HG03139 (cell line): ENCODE measurements at regions not wholly inside any gene's neighbourhood (a gene's known extent, or its start where the extent isn't known, plus 50 kb on each side); places are given as distances from the start of the nearest gene placed in this dataset.

ENCODE experiments used
- ATAC-seq: cut with Tn5 transposase; IDR thresholded peaks from one replicate; pipeline ENCODE4 v1.9.1; 2021; ENCODE audit not compliant: unreplicated experiment

DNA sequence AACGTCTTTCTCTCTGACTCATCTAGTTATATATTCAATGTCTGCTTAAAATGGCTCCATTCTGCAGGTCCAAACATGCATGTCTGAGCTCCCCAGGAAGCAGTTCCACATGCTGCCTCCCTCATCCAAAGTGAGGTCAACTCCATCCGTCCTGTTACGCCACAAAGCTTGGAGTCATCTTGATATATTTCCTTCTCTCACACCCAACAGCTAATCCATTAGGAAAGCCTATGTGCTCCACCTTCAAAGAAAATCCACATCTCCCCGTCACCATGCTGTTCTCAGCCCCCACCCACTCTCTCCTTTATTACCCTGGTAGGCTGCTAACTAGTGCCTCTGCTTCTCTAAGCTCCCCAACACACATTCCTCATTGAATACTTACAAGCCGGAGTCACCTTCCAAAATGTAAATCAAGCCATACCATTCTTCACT, 130.2 kb upstream of the SYNDIG1 start:
- no peak for ATAC-seq

DNA sequence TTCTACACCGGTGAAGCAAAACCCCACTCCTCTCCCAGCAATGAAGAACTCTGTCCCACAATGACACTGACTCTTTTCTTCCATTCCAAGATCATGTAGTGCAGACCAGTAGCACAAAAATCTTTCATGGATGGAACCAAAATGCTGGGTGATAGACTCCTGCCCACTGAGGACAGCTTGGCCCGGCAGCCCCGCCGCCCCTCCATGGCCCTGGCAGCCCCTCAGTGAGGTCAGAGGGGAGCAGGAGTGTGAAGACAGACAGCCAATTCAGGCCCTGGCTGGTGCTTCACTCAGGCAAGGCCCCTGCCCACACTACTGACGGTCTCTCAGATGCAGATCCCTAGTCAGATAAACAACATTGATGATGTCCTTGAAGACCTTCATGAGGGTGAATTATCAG, 131.9 kb upstream of the SYNDIG1 start:
- ATAC-seq: no peak

DNA sequence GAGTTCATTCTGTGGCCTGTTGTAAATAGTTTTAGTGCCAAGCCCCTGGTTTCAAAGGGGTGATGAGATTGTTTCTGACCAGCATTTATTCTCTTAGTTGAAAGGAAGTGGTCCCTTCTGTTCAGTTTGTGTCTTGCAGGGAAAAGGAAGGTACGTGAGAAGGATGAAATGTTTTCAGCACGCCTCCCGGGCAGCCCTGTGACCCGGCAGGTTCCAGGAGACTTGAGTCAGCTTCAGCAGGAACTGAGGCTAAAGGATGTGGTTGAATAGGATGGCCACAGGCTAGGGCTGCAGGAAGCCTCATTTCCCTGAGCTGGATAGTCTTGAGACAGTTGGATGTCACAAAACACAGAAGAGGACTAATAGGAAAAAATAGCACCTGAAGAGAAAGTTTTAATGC, 132.4 kb upstream of the SYNDIG1 start:
- no peak for ATAC-seq

DNA sequence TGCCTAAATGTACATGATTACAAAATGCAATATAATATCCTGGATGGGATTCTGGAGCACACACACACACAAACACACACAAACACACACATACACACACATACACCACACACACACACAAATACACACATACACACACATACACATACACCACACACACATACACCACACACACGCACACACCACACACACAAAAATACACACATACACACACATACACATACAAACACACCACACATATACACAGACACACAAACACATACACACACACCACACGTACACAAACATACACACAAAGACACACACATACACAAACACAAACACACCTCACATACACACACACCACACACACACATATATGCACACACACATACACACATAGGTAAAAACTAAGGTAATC, 134.6 kb upstream of the SYNDIG1 start:
- no peak for ATAC-seq

DNA sequence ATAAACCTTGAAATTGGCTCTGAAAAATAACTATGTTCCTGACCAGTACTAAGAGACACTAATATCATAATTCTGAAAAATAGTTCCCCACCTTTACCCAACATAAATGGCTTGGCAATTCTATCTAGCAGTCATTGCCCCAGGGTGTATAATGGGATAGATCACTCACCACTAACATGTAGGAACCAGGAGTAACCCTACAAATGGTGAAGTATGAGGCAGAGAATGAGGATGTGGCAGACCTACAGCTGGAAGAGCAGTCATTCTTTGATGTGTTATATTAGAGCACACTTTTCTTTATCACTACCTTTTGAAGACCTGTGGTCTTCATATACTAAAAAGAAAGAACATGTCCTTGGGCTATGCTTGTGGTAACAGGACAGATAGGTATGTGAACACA, 136.5 kb upstream of the SYNDIG1 start:
- no peak for ATAC-seq

DNA sequence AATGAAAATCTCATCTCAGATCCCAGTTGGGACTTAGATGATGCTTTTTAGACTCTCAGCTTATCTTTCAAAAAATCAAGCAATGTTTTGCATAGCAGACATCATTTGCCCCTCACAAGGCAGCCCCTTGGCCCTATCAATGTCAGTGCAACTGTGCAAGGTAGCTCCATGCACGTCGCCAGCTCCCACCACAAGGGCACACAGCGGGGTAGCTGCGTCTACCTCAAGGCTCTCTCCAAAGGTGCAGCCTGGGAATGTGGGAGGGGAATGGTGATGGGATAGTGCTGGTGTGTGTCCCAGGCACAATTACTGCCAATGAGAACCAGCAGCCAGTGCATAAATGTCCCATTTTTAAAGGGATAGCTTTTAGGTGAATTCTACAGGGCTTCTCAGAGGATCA, 137.5 kb upstream of the SYNDIG1 start:
- ATAC-seq: no peak

DNA sequence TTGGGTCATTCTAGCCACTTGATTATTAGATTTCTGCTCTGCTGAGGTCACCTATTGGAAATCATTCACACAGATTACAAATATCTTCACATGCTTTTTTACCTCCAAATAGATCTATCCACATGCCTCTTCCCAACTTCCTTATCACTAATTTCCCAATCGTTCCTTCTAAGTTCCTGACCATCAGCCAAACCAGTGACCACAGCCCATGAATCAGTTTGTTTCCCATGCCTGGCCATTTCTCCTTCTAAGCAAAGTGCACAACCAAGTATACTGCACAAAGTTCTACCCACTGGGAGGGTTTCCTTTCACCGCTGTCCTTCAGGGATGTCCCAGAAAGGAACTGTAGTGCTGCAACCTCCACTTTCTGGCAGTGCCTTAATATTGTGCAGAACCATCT, 140.5 kb upstream of the SYNDIG1 start:
- ATAC-seq: no peak

DNA sequence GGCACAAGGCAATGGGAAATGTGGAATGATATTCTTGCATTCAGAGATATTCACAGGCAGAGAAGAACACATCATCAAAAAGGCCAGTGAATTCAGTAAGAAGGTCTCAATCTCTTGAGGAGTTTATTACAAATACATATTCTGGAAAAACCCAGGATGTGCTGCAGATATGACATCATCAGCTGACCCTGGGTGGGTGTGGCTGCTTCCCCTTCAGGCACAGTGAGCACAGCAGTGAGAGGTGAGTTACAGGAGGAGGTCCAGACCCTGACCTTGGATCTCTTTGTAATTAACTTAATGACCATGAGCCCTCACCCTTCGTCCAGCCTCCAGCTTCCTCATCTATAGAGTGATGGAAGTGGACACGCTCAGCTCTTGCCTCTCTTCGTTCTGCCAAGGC, 147.5 kb upstream of the SYNDIG1 start:
- ATAC-seq: no peak

DNA sequence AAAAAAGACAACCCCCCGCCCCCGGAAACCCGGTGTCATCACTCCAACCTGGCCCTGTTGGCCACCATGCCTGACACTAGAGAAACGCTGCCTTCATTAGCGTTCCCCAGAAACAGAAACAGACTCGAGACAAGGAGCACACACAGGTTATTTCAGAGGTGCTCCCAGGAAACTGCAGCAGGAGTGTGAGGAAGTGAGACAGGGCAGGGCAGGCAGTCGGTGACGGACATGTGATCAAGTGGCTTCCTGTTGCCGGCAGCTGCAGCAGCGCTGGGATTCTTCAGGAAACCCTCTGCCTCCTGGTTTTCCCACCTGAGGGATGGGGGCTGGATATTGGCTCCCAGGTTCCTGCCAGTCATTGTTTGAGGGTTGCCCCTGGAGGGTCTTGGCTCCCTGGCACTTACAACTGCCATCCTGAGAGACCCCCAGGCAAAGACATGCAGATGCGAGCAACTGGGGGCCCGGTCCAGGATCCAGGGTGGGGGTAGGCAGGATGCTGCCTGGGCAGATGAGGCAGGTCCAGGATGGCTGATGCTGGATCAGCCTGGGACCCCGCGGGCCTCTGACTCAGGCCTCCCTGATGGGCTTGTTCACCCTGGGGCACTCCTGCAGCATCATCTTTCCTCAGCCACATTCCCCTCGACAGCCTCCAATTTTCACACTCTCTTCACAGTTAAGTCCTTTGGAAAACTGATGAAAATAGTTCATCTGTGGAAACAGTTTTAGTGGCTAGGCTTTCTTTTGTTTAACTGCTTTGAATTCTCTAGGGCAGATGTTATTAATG, 150.7 kb upstream of the SYNDIG1 start:
- no peak for ATAC-seq

DNA sequence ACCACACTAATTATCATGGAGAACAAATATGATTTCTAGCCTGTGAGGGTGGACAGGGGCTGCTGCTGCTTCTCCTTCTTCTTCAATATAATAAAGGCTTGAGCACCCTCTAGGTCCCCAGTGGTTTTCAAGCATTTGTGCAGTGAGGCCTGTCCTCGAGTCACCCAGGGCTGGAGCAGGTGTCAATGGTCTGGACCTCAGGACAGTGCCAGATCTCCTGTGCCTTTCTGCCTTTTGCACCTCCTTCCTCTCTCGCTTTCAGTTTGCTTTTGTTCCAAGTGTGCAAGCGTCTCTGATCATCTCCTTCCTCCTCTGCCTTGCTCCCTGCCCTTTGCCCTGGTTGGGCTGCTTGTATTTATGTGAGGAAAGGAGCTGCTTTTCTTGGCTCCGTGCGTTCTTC, 152.2 kb upstream of the SYNDIG1 start:
- no peak for ATAC-seq

DNA sequence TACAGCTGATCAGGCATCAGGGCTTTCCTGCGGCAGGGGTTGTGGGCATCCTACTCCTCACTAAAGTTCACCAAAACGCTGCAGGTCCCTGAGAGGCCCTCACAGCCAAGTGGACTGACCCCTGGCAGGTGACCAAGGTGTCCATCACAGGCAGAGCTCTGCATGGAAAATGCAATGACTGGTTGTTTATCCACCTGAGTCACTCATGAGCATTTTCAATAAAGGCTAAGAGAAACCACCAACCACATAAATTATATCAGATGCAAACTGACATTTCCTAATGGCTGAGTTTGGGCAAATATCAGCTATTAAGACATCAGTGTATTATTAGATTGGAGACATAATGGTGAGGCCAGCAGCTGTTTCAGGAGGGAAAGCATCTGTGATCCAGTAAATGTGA, 152.7 kb upstream of the SYNDIG1 start:
- ATAC-seq: no peak

DNA sequence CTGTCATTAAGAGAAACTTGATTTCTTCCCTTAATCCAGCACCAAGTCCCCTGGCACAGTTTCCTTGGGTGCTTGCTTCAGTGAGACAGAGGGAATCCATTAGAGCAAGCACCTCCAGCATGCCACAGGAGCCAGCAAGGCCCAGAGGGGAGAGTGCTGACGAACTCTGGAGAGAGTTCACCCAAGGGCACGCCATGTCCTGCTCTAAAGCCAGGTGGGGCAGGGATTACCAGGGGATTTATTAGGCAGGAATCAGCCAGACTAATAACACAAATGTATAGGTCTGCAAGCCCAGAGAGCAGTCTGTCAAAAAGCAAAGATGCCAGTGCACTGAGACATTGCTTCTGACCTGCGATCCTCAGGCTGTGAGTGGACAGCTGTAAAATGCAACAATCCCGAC, 155.4 kb upstream of the SYNDIG1 start:
- ATAC-seq: no peak

DNA sequence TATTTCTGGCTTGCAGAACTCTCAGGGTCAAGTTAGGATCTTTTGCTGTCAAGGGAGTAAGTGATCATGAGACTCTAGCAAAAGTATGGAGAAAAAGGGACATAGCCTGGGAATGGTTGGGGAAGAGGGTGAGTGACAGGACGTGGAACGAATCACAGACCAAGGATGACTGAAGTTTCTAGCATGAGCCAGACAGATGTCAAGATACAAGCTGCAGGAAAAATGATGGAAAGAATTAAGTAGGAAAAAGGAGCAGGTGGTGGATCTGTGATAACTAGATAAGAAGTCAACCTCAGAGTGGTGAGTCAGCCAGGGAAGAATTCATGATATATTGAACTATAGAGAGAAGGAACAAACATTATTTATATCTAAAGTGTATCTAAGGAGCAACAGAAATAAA, 159.8 kb upstream of the SYNDIG1 start:
- ATAC-seq: no peak

DNA sequence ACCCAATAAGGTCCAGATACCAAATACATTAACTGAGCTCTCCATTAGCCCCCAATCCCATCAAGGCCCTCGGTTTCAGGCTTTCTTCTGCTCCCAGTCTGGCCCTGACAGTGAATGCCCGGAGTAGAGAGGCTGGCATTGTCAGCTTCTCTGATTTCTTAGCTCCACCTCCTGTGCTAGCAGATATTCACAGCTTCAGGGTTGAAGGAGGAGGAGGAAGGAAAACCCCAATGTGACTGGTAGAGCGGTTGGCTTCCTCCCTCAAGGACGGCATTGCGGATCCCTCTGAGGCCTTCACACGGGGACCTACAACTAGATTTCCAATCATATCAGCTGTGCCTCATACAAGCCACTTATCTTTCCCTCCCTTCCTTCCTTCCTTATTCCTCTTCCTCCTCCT, 164.1 kb upstream of the SYNDIG1 start:
- no peak for ATAC-seq

DNA sequence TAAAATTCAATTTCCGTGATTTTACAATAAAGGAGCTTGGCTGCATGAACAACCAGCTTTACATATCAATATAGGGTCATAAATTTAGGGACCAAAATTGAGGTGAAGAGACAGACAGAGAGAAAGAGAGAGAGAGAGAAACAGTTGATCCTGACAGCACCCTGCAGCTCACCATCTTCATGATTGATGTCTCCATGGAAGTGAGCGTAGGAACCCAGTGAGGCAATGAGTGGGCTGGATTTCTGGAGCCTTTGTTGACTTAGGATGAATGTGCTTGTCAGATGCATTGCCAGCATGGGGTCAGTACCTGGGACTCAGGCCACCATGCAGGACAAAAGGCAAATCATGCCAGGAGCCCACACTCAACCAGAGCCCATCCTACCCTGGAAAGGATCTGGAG, 165.1 kb upstream of the SYNDIG1 start:
- no peak for ATAC-seq

DNA sequence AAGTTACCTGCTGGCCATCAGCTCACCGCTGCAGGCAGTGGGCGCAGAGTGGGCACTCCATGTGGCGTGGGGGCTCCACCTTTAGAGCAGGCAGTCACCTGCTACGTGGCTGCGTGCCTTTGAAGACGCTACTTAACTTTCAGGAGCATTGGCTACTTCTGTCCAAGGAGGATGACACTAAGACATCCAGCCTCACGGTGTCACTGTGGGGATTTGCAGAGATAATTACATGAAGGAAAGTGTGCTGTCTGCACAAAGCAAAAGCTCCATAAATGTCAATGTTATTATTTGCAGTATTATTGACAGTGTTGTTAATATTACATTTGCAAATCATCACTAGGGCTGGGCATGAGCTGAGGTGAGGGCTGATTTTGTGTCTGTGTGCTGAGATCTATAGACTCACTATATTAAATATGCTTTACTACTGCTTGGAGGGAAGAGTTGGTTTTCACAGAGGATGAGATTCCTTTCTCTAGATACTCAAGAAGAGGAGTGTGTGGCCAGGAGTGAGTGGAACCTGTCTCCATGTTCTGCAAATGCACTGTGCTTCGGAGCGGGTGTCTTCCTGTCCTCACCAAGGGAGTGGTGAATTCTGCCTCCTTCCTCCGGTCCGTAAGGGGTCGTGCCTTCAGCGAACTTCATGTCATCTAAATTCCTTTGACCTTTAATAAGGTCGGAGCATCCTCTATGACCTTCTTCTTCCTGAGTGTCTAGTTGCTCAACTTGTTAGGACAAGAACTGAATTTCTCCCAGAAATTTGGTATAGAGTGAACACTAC, 165.8 kb upstream of the SYNDIG1 start:
- ATAC-seq: no peak

DNA sequence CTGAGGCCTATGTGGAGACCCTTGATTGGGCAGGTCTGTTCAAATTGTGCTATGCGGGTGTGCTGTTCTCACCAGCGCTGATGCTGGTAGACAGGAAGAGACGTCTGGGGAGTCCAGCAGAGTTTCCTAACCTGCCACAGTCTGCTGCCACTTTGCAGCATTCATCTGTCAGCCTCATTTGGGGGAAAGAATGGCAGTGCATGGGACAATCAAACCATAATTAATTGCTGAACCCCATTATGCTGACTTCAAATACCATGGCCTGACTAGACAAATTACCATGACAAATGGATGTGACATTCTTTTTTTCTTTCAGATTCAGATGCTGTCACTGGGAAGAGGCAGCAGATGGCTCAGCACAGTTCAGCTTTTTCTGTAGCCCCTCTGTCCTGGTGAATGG, 171.4 kb upstream of the SYNDIG1 start:
- no peak for ATAC-seq

DNA sequence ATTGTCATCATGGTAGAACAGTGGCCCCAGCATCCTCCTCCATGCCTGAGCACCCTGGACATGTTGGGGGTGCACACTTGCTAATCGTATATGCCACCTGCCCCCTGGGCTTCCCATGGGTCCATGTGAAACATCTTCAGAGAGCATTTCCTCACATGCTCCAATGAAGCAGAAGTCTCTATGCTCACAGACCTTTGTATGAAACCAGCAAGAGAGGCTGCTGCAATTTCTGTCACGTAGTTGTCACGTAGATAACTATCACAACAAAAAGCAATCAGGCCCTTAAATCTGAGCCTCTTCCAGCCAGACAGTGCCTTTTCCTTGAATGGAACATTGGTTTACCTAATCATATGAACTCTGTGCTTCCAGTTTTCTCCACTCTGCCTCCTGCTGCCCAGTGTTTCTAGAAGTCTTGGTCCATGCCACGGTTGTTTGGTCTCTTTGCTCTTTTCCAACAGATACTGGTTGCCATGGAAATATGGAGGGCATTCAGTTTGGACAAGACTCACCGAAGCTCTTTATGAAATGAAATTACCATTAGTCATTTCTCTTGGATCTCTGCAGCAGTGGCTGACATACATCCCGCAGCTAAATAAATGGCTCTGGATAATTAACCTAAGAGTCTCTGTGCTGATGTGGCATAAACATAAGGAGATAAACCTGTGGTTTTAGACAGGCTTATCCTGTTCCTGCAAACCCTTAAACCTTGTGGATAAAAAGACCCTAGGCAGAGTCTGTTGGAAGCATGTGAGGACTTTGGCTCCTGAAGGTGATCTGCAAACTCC, 172.8 kb upstream of the SYNDIG1 start:
- no peak for ATAC-seq

DNA sequence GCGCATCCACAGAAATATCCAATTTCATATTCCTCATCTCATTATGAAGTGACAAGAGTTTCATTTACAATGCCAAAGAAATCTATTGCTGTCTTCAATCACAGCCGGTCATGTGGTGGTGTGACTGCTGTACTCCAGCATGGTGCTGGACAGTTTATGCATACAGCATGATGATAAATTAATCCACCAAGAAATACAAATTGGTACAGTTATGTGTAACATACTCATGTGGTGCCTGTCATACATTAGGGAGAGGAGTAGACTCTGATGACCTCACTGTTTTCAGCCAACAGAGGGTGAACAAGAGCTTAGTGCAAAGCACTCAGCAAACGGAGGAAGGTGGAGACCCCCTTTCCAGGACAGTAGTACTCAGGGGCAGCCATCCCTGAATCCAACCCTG, 178.4 kb upstream of the SYNDIG1 start:
- ATAC-seq: no peak

DNA sequence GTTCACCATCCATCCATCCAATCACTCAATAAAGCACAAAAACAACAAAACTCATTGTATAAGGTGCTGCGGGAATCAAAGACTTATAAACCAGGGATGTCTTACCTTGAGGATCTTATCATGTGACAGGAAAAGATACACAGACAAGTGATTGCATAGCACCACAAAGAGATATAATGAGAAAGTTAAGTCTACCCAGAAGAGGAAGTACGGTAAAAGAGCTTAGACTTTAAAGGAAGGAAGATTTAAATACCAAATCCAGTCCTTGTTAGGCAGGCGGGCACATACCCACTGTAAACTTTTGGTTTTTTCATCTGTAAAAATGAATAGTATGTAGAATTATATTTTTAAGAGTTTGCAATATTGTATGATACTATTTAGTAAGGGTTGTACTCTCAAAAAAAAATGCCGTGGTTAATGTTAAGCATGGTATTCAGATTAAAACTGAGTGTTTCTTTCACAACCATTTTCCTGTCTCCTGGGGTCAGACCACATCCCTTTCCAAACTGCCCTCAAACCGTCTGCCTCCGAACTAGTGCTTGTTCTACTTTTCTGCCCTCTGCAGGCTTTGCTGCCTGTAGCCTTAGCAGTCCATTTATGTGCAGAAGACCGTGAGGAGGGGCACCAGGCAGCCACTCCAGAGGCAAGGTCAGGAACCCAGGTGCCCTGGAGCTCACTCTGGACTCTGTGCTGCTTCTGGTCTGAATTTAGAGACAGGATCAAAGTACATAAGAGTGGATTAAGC, 179.5 kb upstream of the SYNDIG1 start:
- ATAC-seq: peak; percentile 63

DNA sequence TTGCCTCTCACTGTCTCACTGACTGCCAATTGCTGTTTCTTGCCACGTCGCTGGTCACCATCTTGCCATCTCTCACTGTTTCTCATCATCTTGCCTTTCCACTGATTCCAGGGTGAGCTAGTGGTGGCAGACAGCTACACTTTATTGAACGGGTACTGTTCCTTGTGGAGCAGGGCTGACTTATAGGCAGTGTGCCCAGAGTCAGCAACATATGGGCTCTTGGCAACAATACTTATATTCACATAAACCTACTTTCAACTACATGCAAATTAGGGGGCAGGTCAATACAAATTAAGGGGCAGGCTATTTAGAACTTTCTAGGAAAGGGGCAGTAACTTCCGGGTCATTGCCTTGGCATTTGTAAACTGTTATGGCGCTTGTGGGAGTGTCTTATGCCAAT, 186.2 kb upstream of the SYNDIG1 start:
- no peak for ATAC-seq
